ENCODE measurements at regions not wholly inside any gene's neighbourhood (a gene's known extent, or its start where the extent isn't known, plus 50 kb on each side); places are given as distances from the start of the nearest gene placed in this dataset.
A peak's percentile ranks its signal among the peaks of the same experiment; 100 is the strongest.
"Not testable (repeated sequence)": the region's sequence is repeated elsewhere in the genome, so short reads cannot be mapped to it uniquely, and the experiment has no call there.

DNA sequence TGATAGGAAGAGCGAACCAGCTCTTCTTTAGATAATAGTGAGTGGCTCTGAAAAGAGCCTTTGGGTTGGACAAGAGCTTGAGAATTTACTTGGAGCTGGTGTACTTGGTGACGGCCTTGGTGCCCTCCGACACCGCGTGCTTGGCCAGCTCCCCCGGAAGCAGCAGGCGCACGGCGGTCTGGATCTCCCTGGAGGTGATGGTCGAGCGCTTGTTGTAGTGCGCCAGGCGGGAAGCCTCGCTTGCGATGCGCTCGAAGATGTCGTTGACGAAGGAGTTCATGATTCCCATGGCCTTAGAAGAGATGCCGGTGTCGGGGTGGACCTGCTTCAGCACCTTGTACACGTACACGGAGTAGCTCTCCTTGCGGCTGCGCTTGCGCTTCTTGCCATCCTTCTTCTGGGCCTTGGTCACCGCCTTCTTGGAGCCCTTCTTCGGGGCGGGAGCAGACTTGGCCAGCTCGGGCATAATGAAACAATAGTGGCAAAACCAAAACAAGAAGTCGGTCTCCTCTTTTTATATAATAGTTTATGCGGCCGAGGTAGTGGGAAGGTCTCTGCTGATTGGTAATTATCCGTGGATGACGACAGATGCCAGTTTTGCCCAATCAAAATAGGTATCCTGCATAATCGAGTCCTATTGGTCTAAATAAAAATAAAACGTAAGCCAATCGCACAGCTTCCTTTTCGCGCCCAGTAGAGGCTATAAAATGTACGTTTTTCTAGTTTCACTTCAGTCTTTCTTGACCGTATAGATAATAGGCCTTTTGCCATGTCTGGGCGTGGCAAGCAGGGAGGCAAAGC is 104.6 kb downstream of the OR2B2 start:
- peak in 2 of 4 donors; percentile 93 to 96 for DNase-seq (ENCODE audit: low read depth in 4 of 4, low spot score in 2 of 4)

DNA sequence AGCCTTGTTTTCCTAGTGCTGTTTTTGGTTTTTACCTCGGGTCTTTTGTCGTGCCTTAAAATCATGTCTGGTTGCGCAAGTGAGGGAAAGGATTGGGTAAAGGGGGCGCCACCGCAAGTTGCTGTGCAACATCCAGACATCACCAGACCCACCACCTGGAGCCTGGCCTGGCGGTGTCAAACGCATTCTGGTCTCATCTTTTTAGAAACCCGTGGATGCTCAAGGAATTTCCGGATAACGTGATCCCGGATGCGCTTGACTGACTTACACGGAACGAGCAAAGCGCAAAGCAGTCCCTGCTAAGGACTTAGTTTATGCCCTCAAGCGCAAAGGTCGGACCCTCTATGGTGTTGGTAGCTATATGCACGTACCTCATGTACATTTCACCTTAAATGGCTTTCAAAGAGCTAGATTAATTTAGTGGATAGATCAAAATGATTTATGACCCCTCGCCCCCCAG is 105.2 kb downstream of the OR2B2 start:
- peak in 1 of 4 donors; percentile 73 for DNase-seq (ENCODE audit: low read depth in 4 of 4, low spot score in 2 of 4)

- no peak for DNase-seq (ENCODE audit: low read depth in 4 of 4, low spot score in 2 of 4)
Observed at GRCh38 chr6:27805347-27805746, 106.8 kb downstream of the OR2B2 start.

DNA sequence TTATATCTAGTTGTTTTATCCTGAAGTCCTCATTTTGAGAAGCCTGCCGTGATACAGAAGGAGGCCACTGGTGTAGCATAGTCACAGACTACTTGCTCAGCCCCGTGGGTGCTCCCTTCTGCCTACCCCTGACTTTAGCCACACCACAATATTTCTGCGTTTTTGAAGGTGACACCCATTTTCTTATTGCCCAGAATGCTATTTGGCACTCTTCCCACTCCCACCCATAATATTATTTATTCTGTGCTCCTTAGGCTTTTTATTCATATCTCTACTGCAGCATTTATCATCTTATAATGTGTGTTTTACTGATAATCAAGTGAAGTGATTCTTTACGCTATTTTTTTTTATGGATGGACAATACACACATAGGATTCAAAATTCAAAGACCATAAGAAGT is 107.3 kb downstream of the OR2B2 start:
- no peak for DNase-seq (ENCODE audit: low read depth in 4 of 4, low spot score in 2 of 4)

- no peak for DNase-seq (ENCODE audit: low read depth in 4 of 4, low spot score in 2 of 4)
Observed at GRCh38 chr6:27800731-27801373, 111.3 kb downstream of the OR2B2 start.

- DNase-seq (ENCODE audit: low read depth in 4 of 4, low spot score in 2 of 4) = no peak
Observed at GRCh38 chr6:27797960-27798359, 114.2 kb downstream of the OR2B2 start.

GRCh38 chr6:27796736-27797481 is 115.3 kb downstream of the OR2B2 start:
- DNase-seq (ENCODE audit: low read depth in 4 of 4, low spot score in 2 of 4) = not testable (repeated sequence)

- peak in 3 of 4 donors; percentile 79 to 90 (median 90) for DNase-seq (ENCODE audit: low read depth in 4 of 4, low spot score in 2 of 4)
Observed at GRCh38 chr6:27795697-27796494, 116.3 kb downstream of the OR2B2 start.

DNA sequence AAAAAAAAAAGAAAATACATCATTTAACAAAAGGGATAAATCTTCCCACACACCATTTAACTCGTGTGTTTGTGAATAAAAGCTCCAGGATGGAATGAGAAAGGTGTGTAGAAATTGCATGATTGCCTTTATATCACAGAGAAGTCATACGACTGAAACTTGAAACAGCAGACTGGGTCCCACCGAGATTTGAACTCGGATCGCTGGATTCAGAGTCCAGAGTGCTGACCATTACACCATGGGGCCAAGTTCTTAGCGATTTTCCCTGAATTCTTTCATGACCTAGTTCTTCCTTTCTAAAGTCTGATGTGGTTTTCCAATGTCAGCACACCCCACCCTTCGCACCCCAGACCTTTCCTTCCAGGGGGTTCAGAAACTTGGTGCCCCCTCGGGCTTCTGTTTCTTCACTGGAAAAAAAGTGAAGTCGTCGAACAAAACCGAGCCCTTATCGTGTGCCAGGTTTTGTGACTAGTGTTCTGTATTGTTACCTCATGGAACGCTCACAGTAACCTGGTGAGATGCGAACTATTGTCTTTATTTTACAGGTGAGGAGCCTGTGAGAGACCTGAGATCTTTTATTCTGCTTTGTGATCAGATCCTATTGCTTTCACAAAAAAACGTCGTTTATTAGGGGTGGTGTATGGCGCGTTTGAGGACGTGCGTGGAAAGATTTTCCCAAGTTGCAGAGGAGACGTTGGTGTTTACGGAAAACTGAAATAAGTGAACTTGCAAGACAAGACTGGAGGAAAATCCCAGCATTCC is 120.8 kb downstream of the OR2B2 start:
- DNase-seq (ENCODE audit: low read depth in 4 of 4, low spot score in 2 of 4) = peak in 2 of 4 donors; percentile 72 to 78

- DNase-seq (ENCODE audit: low read depth in 4 of 4, low spot score in 2 of 4) = not testable (repeated sequence)
Observed at GRCh38 chr6:27788376-27788775, 123.8 kb downstream of the OR2B2 start.

DNA sequence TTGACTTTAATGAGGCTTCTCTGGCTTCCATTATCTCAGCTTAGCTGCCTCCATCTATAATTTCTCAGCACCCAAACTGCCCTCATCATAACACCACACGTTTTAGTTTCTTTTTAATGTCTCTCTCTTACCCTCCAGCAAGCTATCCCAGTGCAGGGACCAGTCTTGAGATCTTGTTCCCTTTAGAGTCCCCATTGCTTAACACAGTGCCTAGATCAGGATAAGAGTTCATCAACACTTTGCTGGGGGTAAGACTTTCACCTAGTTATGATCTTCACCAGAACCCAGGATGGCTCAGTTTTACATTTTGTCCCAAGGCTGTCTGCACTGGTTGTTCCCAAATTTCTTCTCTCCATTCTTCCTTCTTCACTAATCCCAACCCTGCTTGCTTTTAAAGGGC is 126.1 kb downstream of the OR2B2 start:
- no peak for DNase-seq (ENCODE audit: low read depth in 4 of 4, low spot score in 2 of 4)

DNA sequence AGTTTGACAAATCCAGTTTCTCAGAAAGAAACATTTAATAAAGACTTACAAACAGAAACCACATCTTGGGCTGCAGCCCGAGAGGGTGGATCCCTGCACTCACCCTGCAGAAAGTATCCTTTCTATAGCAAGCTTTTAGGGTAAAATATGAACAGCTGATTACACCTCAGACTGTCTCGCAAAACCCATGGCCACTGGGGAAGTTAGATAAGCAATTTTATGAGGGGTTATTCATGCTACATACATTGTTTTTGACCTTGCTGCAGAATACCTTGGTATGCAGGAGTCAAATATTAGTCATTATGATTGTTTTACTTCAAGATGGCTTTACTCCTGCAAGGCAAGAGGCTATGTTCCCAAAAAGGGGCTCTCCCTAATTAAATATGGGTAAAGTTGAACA is 126.9 kb downstream of the OR2B2 start:
- no peak for DNase-seq (ENCODE audit: low read depth in 4 of 4, low spot score in 2 of 4)

- DNase-seq (ENCODE audit: low read depth in 4 of 4, low spot score in 2 of 4) = no peak
Observed at GRCh38 chr6:27782748-27783147, 129.4 kb downstream of the OR2B2 start.

DNA sequence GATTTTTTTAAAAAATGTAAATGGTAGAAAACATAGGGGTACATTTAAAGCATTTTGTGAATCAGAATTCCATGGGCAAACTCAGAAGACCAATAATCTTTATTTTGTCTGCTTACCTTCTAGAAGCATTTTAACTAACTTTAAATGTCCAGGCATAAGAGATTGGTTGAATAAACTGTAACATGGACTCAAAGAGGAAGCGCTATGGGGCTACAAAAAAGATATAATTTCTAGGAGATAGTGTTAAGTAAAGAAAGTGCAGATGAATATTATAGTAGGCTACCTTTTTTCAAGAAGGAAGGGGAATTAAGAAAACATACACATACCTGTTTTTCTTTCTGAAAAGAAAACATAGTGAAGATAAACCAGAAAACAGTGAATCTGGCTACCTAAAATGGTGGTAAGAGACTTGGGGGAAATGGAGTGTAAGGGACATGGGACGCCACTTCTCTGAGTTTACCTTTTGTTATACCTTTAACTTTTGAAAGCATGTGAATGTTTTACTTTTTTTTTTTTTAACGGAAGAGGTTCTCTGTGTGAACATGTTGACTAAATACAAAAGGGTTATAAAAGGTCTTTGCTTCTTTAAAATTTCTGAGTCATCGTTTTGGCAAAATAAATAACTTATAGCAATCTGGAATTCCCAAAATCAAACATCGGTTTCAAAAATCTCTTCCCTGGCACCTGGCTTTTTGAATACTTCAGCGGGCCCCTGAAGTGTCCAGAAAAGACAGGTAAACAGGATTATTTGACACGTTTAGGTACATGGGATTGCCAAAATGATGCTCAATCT is 133.4 kb downstream of the OR2B2 start:
- DNase-seq (ENCODE audit: low read depth in 4 of 4, low spot score in 2 of 4) = no peak

GRCh38 chr6:27777614-27778355 is 134.4 kb downstream of the OR2B2 start:
- no peak for DNase-seq (ENCODE audit: low read depth in 4 of 4, low spot score in 2 of 4)

DNA sequence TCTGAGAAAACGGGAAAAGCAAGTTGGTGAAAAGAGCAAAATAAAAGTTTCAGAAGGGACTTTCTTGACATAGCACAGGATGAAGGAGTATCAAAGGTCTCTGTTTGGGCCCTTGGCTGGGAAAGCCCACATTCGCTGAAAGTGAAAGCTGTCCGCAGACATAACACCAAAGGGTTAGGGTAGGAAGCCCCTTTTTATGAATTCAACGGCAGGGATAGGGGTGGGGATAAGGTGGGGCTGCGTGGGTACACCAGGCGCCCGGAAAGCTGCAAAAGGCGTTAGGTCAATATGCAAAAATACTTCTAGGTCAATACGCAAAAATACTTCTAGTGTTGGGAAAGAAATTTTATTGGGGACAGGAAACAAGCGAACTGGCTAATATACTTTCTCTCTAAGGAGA is 135.1 kb downstream of the OR2B2 start:
- no peak for DNase-seq (ENCODE audit: low read depth in 4 of 4, low spot score in 2 of 4)

- no peak for DNase-seq (ENCODE audit: low read depth in 4 of 4, low spot score in 2 of 4)
Observed at GRCh38 chr6:27776504-27776903, 135.7 kb downstream of the OR2B2 start.

GRCh38 chr6:27775796-27776184 is 136.4 kb downstream of the OR2B2 start:
- DNase-seq (ENCODE audit: low read depth in 4 of 4, low spot score in 2 of 4) = no peak
